Sigmoid colon (tissue), 4 donors: ENCODE measurements at regions not wholly inside any gene's neighbourhood (a gene's known extent, or its start where the extent isn't known, plus 50 kb on each side); places are given as distances from the start of the nearest gene placed in this dataset.

Experiments
- CTCF ChIP-seq, 4 experiments: fragments of 450-650 bp in 3 of 4; fragments of 200-600 bp in 1 of 4; IDR thresholded peaks; one replicate each; pipeline ENCODE4 v1.5.1; 2016 to 2019; ENCODE audit warnings: antibody characterized with exemption in 4 of 4, mild to moderate bottlenecking in 3 of 4, moderate library complexity in 2 of 4
- POLR2A ChIP-seq, 2 donors: fragments of 450-650 bp; IDR thresholded peaks; one replicate each; pipeline ENCODE4 v1.6.1; 2016; ENCODE audit warnings: antibody characterized with exemption in 2 of 2, mild to moderate bottlenecking in 2 of 2, moderate library complexity in 2 of 2
- POLR2AphosphoS5 ChIP-seq, 4 donors: sonication (generic); formaldehyde crosslinking; IDR thresholded peaks; one replicate each; pipeline ENCODE4 v1.6.1; 2017; ENCODE audit warnings: antibody characterized with exemption in 4 of 4

- TF ChIP-seq POLR2A (IDR thresholded peaks at IDR 0.05) (no peak), CTCF (IDR thresholded peaks at IDR 0.05) (no peak), POLR2AphosphoS5 (IDR thresholded peaks at IDR 0.05) (no peak)
These were observed 141.2 kb downstream of the SPRY2 start for GRCh38 chr13:80199585-80200292.
